ENCODE measurements at regions not wholly inside any gene's neighbourhood (a gene's known extent, or its start where the extent isn't known, plus 50 kb on each side); places are given as distances from the start of the nearest gene placed in this dataset.

GRCh38 chr9:86407022-86407421 is 52.8 kb upstream of the TUT7 start:
- Histone ChIP-seq H4K20me1 (ENCODE audit: insufficient read depth, low read length) (no peaks in the 10 kb centered on the region), H3K27ac (ENCODE audit: low read depth, low read length, poor library complexity, severe bottlenecking) (no peak overlapping the region), H3F3A (ENCODE audit: insufficient read depth, low read length) (no peaks in the 10 kb centered on the region), H3K9ac (ENCODE audit: low read length) (no peak overlapping the region), H2AFZ (ENCODE audit: low read length) (no peak overlapping the region), H3K4me2 (ENCODE audit: low read length) (no peak overlapping the region), H3K4me1 (ENCODE audit: insufficient read depth, low read length, severe bottlenecking) (no peaks in the 10 kb centered on the region), H3K9me3 (ENCODE audit: low read length) (no peaks in the 10 kb centered on the region), H3K79me2 (ENCODE audit: insufficient read depth, low read length) (no peaks in the 10 kb centered on the region), H3K4me3 (ENCODE audit: low read depth, low read length, poor library complexity, severe bottlenecking) (no peak overlapping the region), H3K9me2 (ENCODE audit: low read depth, low read length) (no peaks in the 10 kb centered on the region), H3K36me3 (ENCODE audit: insufficient read depth, low read length) (no peaks in the 10 kb centered on the region), H3K27me3 (ENCODE audit: insufficient read depth, low read length) (no peaks in the 10 kb centered on the region)
- no peak for TF ChIP-seq EZH2 (IDR thresholded peaks at IDR 0.05; ENCODE audit: borderline replicate concordance, low read length)

- Histone ChIP-seq H3K27me3 (ENCODE audit: insufficient read depth, low read length) (no peaks in the 10 kb centered on the region), H3K27ac (ENCODE audit: low read depth, low read length, poor library complexity, severe bottlenecking) (no peak overlapping the region), H3K9me3 (ENCODE audit: low read length) (no peaks in the 10 kb centered on the region), H3K4me2 (ENCODE audit: low read length) (no peak overlapping the region), H3K36me3 (ENCODE audit: insufficient read depth, low read length) (no peaks in the 10 kb centered on the region), H3K9me2 (ENCODE audit: low read depth, low read length) (no peaks in the 10 kb centered on the region), H3K9ac (ENCODE audit: low read length) (no peak overlapping the region), H3K4me1 (ENCODE audit: insufficient read depth, low read length, severe bottlenecking) (no peaks in the 10 kb centered on the region), H4K20me1 (ENCODE audit: insufficient read depth, low read length) (no peaks in the 10 kb centered on the region), H3K4me3 (ENCODE audit: low read depth, low read length, poor library complexity, severe bottlenecking) (no peak overlapping the region), H3F3A (ENCODE audit: insufficient read depth, low read length) (no peaks in the 10 kb centered on the region), H3K79me2 (ENCODE audit: insufficient read depth, low read length) (no peaks in the 10 kb centered on the region), H2AFZ (ENCODE audit: low read length) (no peak overlapping the region)
- no peak for TF ChIP-seq EZH2 (IDR thresholded peaks at IDR 0.05; ENCODE audit: borderline replicate concordance, low read length)
- no peak for TF ChIP-seq CTCF (IDR thresholded peaks at IDR 0.05; ENCODE audit: low read length)
Measured at GRCh38 chr9:86406366-86406765, 52.2 kb upstream of the TUT7 start.

GRCh38 chr9:86405926-86406325 is 51.7 kb upstream of the TUT7 start:
- no peak overlapping the region for H2AFZ ChIP-seq (ENCODE audit: low read length)
- H4K20me1 ChIP-seq (ENCODE audit: insufficient read depth, low read length), result no peaks in the 10 kb centered on the region
- no peak overlapping the region for H3K9ac ChIP-seq (ENCODE audit: low read length)
- no peaks in the 10 kb centered on the region for H3K4me1 ChIP-seq (ENCODE audit: insufficient read depth, low read length, severe bottlenecking)
- no peaks in the 10 kb centered on the region for H3K27me3 ChIP-seq (ENCODE audit: insufficient read depth, low read length)
- H3K36me3 ChIP-seq (ENCODE audit: insufficient read depth, low read length), result no peaks in the 10 kb centered on the region
- no peaks in the 10 kb centered on the region for H3K79me2 ChIP-seq (ENCODE audit: insufficient read depth, low read length)
- no peaks in the 10 kb centered on the region for H3K9me3 ChIP-seq (ENCODE audit: low read length)
- H3K27ac ChIP-seq (ENCODE audit: low read depth, low read length, poor library complexity, severe bottlenecking), result no peak overlapping the region
- no peaks in the 10 kb centered on the region for H3K9me2 ChIP-seq (ENCODE audit: low read depth, low read length)
- no peak for TF ChIP-seq CTCF (IDR thresholded peaks at IDR 0.05; ENCODE audit: low read length)
- TF ChIP-seq EZH2 (IDR thresholded peaks at IDR 0.05; ENCODE audit: borderline replicate concordance, low read length), result no peak
- H3K4me2 ChIP-seq (ENCODE audit: low read length), result no peak overlapping the region
- no peaks in the 10 kb centered on the region for H3F3A ChIP-seq (ENCODE audit: insufficient read depth, low read length)
- no peak overlapping the region for H3K4me3 ChIP-seq (ENCODE audit: low read depth, low read length, poor library complexity, severe bottlenecking)

GRCh38 chr9:86405086-86405491 is 50.9 kb upstream of the TUT7 start:
- H3K9me3 ChIP-seq (ENCODE audit: low read length), result no peaks in the 10 kb centered on the region
- TF ChIP-seq EZH2 (IDR thresholded peaks at IDR 0.05; ENCODE audit: borderline replicate concordance, low read length) (no peak), CTCF (IDR thresholded peaks at IDR 0.05; ENCODE audit: low read length) (no peak)
- no peaks in the 10 kb centered on the region for H3K36me3 ChIP-seq (ENCODE audit: insufficient read depth, low read length)
- no peaks in the 10 kb centered on the region for H4K20me1 ChIP-seq (ENCODE audit: insufficient read depth, low read length)
- no peaks in the 10 kb centered on the region for H3K27me3 ChIP-seq (ENCODE audit: insufficient read depth, low read length)
- no peak overlapping the region for H3K4me3 ChIP-seq (ENCODE audit: low read depth, low read length, poor library complexity, severe bottlenecking)
- no peaks in the 10 kb centered on the region for H3F3A ChIP-seq (ENCODE audit: insufficient read depth, low read length)
- no peaks in the 10 kb centered on the region for H3K9me2 ChIP-seq (ENCODE audit: low read depth, low read length)
- H3K9ac ChIP-seq (ENCODE audit: low read length), result no peak overlapping the region
- no peaks in the 10 kb centered on the region for H3K4me1 ChIP-seq (ENCODE audit: insufficient read depth, low read length, severe bottlenecking)
- H3K79me2 ChIP-seq (ENCODE audit: insufficient read depth, low read length), result no peaks in the 10 kb centered on the region
- no peak overlapping the region for H3K4me2 ChIP-seq (ENCODE audit: low read length)
- H3K27ac ChIP-seq (ENCODE audit: low read depth, low read length, poor library complexity, severe bottlenecking), result no peak overlapping the region
- no peak overlapping the region for H2AFZ ChIP-seq (ENCODE audit: low read length)

Data from OCI-LY1 (cell line).